GM10266 (cell line): ENCODE measurements at regions not wholly inside any gene's neighbourhood (a gene's known extent, or its start where the extent isn't known, plus 50 kb on each side); places are given as distances from the start of the nearest gene placed in this dataset.

ENCODE experiments used
- DNase-seq: peaks from one replicate; pipeline ENCODE4 v3.0.0; 2012; ENCODE audit errors: extremely low spot score
- TF ChIP-seq, protein P1 (sequence below): IDR thresholded peaks from 2 replicates; pipeline ENCODE4 v1.5.1; 2012; ENCODE audit warnings: mild to moderate bottlenecking, low read depth; ENCODE audit not compliant: control insufficient read depth, insufficient read depth; ENCODE audit errors: missing control alignments

DNA sequence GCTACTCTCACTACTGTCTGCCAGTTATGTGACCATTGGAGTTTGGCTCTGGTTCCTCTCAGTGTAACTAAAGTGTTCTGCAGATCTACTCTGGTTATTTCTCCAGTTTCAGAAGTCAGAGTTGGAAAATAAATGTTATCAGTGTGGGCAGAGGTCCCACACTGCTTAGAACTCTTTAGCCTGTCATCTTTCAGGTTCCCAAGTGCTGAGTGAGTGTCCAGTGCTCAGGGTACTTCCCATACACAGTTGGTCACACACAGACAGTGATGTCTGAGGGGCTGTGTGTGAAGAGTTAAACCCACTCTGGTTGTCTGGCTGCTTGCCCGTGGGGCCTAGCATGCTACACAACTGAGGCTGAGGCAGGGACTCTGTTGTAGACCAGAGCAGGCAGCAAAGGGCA, 421.8 kb upstream of the MEX3C start:
- TF ChIP-seq, protein P1, sequence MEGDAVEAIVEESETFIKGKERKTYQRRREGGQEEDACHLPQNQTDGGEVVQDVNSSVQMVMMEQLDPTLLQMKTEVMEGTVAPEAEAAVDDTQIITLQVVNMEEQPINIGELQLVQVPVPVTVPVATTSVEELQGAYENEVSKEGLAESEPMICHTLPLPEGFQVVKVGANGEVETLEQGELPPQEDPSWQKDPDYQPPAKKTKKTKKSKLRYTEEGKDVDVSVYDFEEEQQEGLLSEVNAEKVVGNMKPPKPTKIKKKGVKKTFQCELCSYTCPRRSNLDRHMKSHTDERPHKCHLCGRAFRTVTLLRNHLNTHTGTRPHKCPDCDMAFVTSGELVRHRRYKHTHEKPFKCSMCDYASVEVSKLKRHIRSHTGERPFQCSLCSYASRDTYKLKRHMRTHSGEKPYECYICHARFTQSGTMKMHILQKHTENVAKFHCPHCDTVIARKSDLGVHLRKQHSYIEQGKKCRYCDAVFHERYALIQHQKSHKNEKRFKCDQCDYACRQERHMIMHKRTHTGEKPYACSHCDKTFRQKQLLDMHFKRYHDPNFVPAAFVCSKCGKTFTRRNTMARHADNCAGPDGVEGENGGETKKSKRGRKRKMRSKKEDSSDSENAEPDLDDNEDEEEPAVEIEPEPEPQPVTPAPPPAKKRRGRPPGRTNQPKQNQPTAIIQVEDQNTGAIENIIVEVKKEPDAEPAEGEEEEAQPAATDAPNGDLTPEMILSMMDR = no peak
- DNase-seq = no peak

DNA sequence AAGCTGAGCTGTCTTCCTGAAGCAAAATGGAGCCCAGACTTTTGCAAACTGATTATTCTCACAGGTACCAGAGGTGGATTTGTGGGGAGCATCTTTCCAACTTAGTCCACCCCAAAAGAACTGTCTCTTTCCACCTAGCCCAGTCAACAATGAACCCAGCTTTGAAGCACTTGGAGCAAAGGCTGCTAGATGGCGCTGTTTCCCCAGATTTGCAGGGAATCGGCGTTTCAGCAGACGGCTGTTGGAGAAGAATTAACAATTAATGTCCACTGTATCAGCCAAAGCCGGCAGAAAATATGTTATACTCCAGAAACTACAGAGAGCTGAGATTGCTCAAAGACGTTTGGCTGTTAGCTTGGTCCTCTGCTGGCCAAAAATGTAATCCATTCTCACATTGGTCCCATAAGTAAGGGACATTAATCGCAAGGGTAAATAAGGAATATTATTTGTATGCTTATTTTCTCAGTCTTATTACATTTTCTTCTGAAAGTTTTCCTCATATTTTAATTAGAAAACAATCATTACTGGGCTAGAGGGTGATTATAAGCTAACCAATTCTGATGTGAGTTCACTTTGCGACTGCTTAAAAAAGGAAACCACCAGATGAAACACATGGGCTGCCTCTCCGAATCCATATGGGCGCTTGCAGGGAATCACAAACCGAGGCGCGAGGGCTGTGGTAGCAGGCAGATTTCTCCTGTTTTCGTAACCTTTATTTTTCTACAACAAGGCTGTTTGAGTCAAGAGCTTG, 423.8 kb upstream of the MEX3C start:
- peak; percentile 52 for DNase-seq
- TF ChIP-seq, protein P1 = peak; percentile 93

DNA sequence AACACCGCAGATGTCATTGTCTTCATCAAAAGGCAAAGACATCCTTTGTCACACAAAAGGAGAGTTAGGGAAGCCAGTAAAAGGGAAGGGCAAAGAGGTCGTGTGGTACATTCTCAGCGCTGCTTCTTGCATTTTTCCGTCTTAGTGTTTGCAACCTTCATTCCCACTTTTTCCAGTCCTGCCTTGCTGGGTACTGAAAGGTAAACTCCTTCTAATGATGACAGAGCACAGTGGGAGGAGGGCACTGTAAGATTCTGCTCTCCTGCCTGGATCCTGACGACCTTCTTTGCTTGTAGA, 424.3 kb upstream of the MEX3C start:
- TF ChIP-seq, protein P1 = no peak
- DNase-seq = no peak

DNA sequence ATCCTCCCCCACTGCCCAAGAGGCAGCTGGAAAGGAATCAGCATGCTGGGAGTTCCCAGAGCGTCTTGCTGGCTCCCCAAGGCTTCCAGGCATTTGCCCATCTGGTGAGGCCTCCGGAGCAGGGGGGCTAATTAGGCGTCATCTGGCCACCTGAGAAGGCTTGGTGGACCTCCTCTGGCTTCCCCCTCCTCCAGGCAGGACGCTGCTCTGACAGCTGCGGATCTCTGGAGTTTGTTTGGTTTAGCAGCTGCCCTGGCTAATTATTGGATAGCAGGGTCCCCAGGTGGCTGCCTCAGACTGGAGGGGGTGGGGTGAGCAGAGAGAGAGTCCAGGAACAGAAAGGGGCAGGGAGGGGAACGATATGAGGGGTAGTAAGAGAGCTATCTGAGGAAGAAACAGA, 425.2 kb upstream of the MEX3C start:
- no peak for DNase-seq
- TF ChIP-seq, protein P1 = no peak

DNA sequence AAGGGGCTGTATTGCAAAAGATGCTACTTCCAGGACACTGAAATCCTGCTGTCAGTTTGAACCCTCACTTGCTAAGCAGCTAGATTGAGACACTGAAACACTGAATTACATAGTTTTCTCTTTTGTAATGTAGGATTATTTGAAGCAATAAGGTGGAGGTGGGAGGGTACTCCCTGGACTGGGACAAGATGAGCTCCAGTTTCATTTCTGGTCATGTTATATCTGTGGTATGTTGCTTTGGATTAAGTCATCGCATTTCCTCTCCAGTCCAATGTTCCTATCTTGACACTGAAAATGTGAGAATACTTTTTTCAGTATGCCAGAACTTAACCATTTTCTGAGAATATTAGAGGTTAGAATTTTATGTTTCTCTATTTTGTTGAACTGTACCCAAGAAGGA, 426.2 kb upstream of the MEX3C start:
- DNase-seq = no peak
- TF ChIP-seq, protein P1 = no peak

DNA sequence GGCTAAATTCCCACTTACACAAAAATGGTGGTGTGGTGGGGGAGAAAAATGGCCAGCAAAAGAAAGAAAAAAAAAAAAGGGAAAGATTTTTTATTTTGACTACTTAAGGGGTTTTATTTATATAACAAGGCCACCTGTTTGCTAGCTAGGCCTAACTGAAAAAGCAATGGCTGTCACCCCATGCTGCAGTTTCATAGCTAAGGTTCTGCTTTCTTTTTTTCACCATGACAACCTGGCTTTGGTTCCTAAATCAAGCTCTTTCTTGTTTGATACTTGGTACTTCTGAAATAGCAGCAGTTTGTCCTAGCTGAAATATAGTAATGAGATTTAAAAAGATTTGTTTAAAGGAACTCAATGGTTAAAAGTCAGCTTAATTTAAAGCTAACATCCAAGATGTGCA, 433.2 kb upstream of the MEX3C start:
- DNase-seq = no peak
- TF ChIP-seq, protein P1 = no peak

DNA sequence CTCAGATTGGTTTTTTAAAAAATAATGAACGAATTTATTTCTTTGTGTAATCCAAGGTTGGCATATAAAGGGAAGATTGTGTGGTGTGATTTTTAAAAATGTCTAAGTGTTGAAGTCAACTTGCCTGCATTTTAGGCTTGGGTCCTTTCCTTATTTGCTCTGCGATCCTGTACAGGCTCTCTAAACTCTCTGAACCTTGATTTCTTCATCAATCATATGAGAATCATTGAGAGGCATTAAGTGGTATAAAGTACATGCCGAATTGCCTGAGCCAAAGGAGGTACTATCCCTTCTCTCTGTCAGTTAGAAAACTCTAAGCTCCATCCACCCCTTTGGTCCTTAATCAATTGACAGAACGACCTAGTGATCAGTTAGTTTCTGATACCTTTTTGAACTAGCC, 440.4 kb upstream of the MEX3C start:
- DNase-seq = no peak
- TF ChIP-seq, protein P1 = no peak
